ENCODE measurements at regions not wholly inside any gene's neighbourhood (a gene's known extent, or its start where the extent isn't known, plus 50 kb on each side); places are given as distances from the start of the nearest gene placed in this dataset.

- TF ChIP-seq, protein P1, sequence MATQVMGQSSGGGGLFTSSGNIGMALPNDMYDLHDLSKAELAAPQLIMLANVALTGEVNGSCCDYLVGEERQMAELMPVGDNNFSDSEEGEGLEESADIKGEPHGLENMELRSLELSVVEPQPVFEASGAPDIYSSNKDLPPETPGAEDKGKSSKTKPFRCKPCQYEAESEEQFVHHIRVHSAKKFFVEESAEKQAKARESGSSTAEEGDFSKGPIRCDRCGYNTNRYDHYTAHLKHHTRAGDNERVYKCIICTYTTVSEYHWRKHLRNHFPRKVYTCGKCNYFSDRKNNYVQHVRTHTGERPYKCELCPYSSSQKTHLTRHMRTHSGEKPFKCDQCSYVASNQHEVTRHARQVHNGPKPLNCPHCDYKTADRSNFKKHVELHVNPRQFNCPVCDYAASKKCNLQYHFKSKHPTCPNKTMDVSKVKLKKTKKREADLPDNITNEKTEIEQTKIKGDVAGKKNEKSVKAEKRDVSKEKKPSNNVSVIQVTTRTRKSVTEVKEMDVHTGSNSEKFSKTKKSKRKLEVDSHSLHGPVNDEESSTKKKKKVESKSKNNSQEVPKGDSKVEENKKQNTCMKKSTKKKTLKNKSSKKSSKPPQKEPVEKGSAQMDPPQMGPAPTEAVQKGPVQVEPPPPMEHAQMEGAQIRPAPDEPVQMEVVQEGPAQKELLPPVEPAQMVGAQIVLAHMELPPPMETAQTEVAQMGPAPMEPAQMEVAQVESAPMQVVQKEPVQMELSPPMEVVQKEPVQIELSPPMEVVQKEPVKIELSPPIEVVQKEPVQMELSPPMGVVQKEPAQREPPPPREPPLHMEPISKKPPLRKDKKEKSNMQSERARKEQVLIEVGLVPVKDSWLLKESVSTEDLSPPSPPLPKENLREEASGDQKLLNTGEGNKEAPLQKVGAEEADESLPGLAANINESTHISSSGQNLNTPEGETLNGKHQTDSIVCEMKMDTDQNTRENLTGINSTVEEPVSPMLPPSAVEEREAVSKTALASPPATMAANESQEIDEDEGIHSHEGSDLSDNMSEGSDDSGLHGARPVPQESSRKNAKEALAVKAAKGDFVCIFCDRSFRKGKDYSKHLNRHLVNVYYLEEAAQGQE (IDR thresholded peaks at IDR 0.05; ENCODE audit: insufficient read depth in 1 of 2, low read depth in 2 of 2, low read length in 2 of 2) = no peak
- no peak for TF ChIP-seq SIN3A (IDR thresholded peaks at IDR 0.05; ENCODE audit: borderline replicate concordance, insufficient read depth, low read length)
- no peak for TF ChIP-seq TAF1 (IDR thresholded peaks at IDR 0.05; ENCODE audit: borderline replicate concordance, insufficient read depth, low read length)
- no peak for TF ChIP-seq POLR2AphosphoS5 (IDR thresholded peaks at IDR 0.05; ENCODE audit: low read depth, low read length)
- no peak for TF ChIP-seq FOXP2 (optimal IDR thresholded peaks at IDR 0.05; ENCODE audit: borderline replicate concordance, extremely low read depth, extremely low read length, insufficient read depth)
Measured at GRCh38 chr2:151175864-151176263, 85.8 kb downstream of the RBM43 start.

Measured in PFSK-1 (cell line).